MM.1S (cell line): ENCODE measurements at regions not wholly inside any gene's neighbourhood (a gene's known extent, or its start where the extent isn't known, plus 50 kb on each side); places are given as distances from the start of the nearest gene placed in this dataset.

Experiments
- DNase-seq: peaks from one replicate; pipeline ENCODE4 v3.0.0-alpha.2; 2015
- H2AFZ ChIP-seq: fragments of 300-600 bp; sonication (generic); 2 replicates; pipeline ENCODE4 v1.6.0; 2016; ENCODE audit warnings: antibody characterized with exemption, low read length
- H3F3A ChIP-seq: fragments of 300-600 bp; sonication (generic); 2 replicates; pipeline ENCODE4 v1.6.1; 2016; ENCODE audit warnings: mild to moderate bottlenecking, antibody characterized with exemption, low read length, moderate library complexity, mixed read lengths; ENCODE audit not compliant: insufficient read depth
- H3K27ac ChIP-seq: fragments of 300-600 bp; sonication (generic); 2 replicates; pipeline ENCODE4 v1.5.1; 2016; ENCODE audit warnings: mild to moderate bottlenecking, low read length
- H3K27me3 ChIP-seq: fragments of 300-600 bp; sonication (generic); replicated peaks from 2 replicates; pipeline ENCODE4 v1.6.0; 2016; ENCODE audit warnings: low read length; ENCODE audit not compliant: insufficient read depth
- H3K36me3 ChIP-seq: fragments of 300-600 bp; sonication (generic); replicated peaks from 2 replicates; pipeline ENCODE4 v1.6.1; 2016; ENCODE audit warnings: mild to moderate bottlenecking, low read length, mixed read lengths; ENCODE audit not compliant: insufficient read depth
- H3K4me1 ChIP-seq: fragments of 300-600 bp; sonication (generic); 2 replicates; pipeline ENCODE4 v1.6.1; 2016; ENCODE audit warnings: low read length, mixed read lengths
- H3K4me2 ChIP-seq: fragments of 300-600 bp; sonication (generic); 2 replicates; pipeline ENCODE4 v1.6.0; 2016; ENCODE audit warnings: low read depth, low read length
- H3K4me3 ChIP-seq: fragments of 300-600 bp; sonication (generic); 2 replicates; pipeline ENCODE4 v1.5.1; 2016; ENCODE audit warnings: low read length, mixed read lengths
- H3K79me2 ChIP-seq: fragments of 300-600 bp; sonication (generic); 2 replicates; pipeline ENCODE4 v1.6.1; 2016; ENCODE audit warnings: mixed run types, low read length, mixed read lengths
- H3K9ac ChIP-seq: fragments of 300-600 bp; sonication (generic); 2 replicates; pipeline ENCODE4 v1.6.1; 2016; ENCODE audit warnings: low read length, mixed read lengths
- H3K9me2 ChIP-seq: fragments of 300-600 bp; sonication (generic); replicated peaks from 2 replicates; pipeline ENCODE4 v1.6.1; 2016; ENCODE audit warnings: mild to moderate bottlenecking, low read length, mixed read lengths; ENCODE audit not compliant: insufficient read depth
- H3K9me3 ChIP-seq: fragments of 300-600 bp; sonication (generic); replicated peaks from 2 replicates; pipeline ENCODE4 v1.6.1; 2016; ENCODE audit warnings: mild to moderate bottlenecking, low read length, mixed read lengths; ENCODE audit not compliant: insufficient read depth
- H4K20me1 ChIP-seq: fragments of 300-600 bp; sonication (generic); 2 replicates; pipeline ENCODE4 v1.6.1; 2016; ENCODE audit warnings: mild to moderate bottlenecking, low read length, moderate library complexity, mixed read lengths; ENCODE audit not compliant: insufficient read depth
- CTCF ChIP-seq: fragments of 300-600 bp; sonication (generic); IDR thresholded peaks from 2 replicates; pipeline ENCODE4 v1.5.1; 2016; ENCODE audit warnings: antibody characterized with exemption, low read length, mixed read lengths
- EZH2 ChIP-seq: fragments of 300-600 bp; sonication (generic); optimal IDR thresholded peaks from 2 replicates; pipeline ENCODE3; 2017; ENCODE audit warnings: low read depth, mild to moderate bottlenecking, antibody characterized with exemption, low read length, mixed read lengths
- EZH2phosphoT487 ChIP-seq: fragments of 300-600 bp; sonication (generic); IDR thresholded peaks from 2 replicates; pipeline ENCODE4 v1.6.1; 2018; ENCODE audit warnings: antibody characterized with exemption, low read length

DNA sequence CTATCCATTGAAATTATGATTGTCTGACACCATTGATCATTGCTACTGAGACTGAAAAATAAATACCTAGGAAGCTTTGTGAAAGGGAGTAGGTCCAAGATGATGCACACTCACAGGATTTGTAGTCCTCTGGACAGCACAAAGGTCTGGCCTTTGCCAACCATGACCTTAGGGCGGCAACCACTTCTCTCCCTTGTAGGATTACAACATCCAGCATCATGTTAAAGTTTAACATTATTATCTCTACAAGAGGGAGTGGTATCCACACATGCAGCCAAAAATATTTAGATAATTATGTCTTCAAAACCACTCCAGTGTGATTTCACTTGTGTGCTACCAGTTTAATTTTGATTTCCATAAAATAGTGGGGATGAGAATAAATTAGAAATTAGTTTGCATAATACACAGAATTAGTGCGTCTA, 51.1 kb upstream of the NHSL1 start:
- Histone ChIP-seq H3K9me3 (no peaks in the 10 kb centered on the region), H4K20me1 (no peaks in the 10 kb centered on the region), H3K9me2 (no peaks in the 10 kb centered on the region), H3K4me1 (no peaks in the 10 kb centered on the region), H3K9ac (no peak overlapping the region), H3K4me3 (no peak overlapping the region), H3F3A (no peaks in the 10 kb centered on the region), H3K27ac (no peak overlapping the region), H3K4me2 (no peak overlapping the region), H3K79me2 (no peaks in the 10 kb centered on the region), H3K27me3 (no peaks in the 10 kb centered on the region), H3K36me3 (no peaks in the 10 kb centered on the region), H2AFZ (no peak overlapping the region)
- TF ChIP-seq EZH2 = no peak
- no peak for TF ChIP-seq CTCF
- no peak for TF ChIP-seq EZH2phosphoT487
- DNase-seq = no peak

GRCh38 chr6:138554146-138554545, 54.9 kb upstream of the NHSL1 start:
- no peak overlapping the region for H3K4me2 ChIP-seq
- DNase-seq = no peak
- no peaks in the 10 kb centered on the region for H3K79me2 ChIP-seq
- H3K36me3 ChIP-seq = no peaks in the 10 kb centered on the region
- TF ChIP-seq EZH2phosphoT487 (no peak), CTCF (no peak), EZH2 (no peak)
- H3K9me3 ChIP-seq = no peaks in the 10 kb centered on the region
- H3F3A ChIP-seq = no peaks in the 10 kb centered on the region
- no peak overlapping the region for H3K9ac ChIP-seq
- H3K27ac ChIP-seq = no peak overlapping the region
- H2AFZ ChIP-seq = no peak overlapping the region
- no peaks in the 10 kb centered on the region for H3K27me3 ChIP-seq
- H4K20me1 ChIP-seq = no peaks in the 10 kb centered on the region
- no peaks in the 10 kb centered on the region for H3K9me2 ChIP-seq
- H3K4me3 ChIP-seq = no peak overlapping the region
- no peaks in the 10 kb centered on the region for H3K4me1 ChIP-seq

DNA sequence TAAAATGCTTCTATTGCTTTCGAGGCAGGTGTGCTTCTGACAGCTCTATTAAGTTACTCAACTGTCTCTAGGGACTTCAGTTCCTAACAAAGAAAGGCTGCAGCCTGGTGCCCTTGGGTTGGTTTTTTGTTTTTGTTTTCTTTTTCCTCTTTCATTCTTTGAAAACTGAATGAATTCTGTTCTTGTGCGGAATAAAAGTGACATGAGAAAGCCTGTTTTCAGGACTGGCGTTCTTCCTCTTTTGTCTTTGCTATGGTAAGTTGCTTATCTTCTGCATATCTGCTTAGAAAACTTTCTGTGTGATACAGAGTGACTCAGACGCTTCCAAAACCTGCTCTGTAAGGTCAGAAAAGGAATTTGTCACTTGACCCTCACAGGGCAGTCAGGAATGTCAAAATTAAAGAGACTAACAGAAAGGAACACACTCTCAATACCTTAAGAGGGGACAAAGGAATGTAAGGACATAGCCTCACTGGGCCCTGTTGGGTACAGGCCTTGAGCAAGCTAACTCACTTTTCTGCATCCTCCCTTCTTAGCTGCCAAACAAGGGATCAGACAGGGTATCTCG, 56.2 kb upstream of the NHSL1 start:
- no peak for DNase-seq
- Histone ChIP-seq H3K27ac (no peak overlapping the region), H3K4me2 (no peak overlapping the region), H3K4me3 (no peak overlapping the region), H4K20me1 (no peaks in the 10 kb centered on the region), H2AFZ (no peak overlapping the region), H3K9ac (no peak overlapping the region), H3K9me3 (no peaks in the 10 kb centered on the region), H3F3A (no peaks in the 10 kb centered on the region), H3K9me2 (no peaks in the 10 kb centered on the region), H3K36me3 (no peaks in the 10 kb centered on the region), H3K79me2 (no peaks in the 10 kb centered on the region), H3K27me3 (no peaks in the 10 kb centered on the region), H3K4me1 (no peaks in the 10 kb centered on the region)
- no peak for TF ChIP-seq EZH2
- no peak for TF ChIP-seq CTCF
- TF ChIP-seq EZH2phosphoT487 = no peak
